Lower leg skin (tissue), 3 donors: ENCODE measurements at regions not wholly inside any gene's neighbourhood (a gene's known extent, or its start where the extent isn't known, plus 50 kb on each side); places are given as distances from the start of the nearest gene placed in this dataset.

Experiments
- CTCF ChIP-seq, 3 donors: fragments of 450-650 bp; IDR thresholded peaks; one replicate each; pipeline ENCODE4 v1.5.1; 2016; ENCODE audit warnings: antibody characterized with exemption in 3 of 3, mild to moderate bottlenecking in 3 of 3, moderate library complexity in 2 of 3
- POLR2A ChIP-seq, 2 donors: fragments of 450-650 bp; IDR thresholded peaks; one replicate each; pipeline ENCODE4 v1.6.1; 2016 to 2017; ENCODE audit warnings: antibody characterized with exemption in 2 of 2, mild to moderate bottlenecking in 1 of 2, moderate library complexity in 1 of 2

GRCh38 chr3:82004266-82004665 is 242.8 kb upstream of the GBE1 start:
- no peak for TF ChIP-seq CTCF (IDR thresholded peaks at IDR 0.05)
- no peak for TF ChIP-seq POLR2A (IDR thresholded peaks at IDR 0.05)
